ENCODE measurements at regions not wholly inside any gene's neighbourhood (a gene's known extent, or its start where the extent isn't known, plus 50 kb on each side); places are given as distances from the start of the nearest gene placed in this dataset.

DNA sequence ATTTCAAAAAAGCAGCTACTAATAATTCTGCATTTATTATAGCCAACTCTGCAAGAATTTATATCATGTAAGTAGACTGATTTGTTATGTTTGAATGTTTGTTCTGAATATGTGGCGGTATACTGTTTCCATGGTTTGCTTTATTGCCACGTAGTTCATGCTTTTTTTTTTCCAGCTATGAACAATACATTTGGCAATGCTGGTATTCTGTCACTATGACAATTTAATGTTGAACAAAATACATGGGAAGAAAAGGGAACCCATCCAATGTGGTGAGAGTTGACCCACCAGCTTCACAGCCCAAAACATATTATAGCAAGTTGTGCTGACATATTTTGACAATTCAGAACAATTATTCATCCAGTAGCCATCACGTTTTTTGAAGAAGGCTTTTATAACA, 145.6 kb downstream of the CCDC71L start:
- Histone ChIP-seq H3K27ac (no peak overlapping the region), H3K4me3 (no peak overlapping the region), H3K9me3 (no peaks in the 10 kb centered on the region), H3K27me3 (no peaks in the 10 kb centered on the region), H3K36me3 (no peaks in the 10 kb centered on the region), H3K4me1 (ENCODE audit: insufficient read depth) (no peaks in the 10 kb centered on the region)
- TF ChIP-seq, protein P1, sequence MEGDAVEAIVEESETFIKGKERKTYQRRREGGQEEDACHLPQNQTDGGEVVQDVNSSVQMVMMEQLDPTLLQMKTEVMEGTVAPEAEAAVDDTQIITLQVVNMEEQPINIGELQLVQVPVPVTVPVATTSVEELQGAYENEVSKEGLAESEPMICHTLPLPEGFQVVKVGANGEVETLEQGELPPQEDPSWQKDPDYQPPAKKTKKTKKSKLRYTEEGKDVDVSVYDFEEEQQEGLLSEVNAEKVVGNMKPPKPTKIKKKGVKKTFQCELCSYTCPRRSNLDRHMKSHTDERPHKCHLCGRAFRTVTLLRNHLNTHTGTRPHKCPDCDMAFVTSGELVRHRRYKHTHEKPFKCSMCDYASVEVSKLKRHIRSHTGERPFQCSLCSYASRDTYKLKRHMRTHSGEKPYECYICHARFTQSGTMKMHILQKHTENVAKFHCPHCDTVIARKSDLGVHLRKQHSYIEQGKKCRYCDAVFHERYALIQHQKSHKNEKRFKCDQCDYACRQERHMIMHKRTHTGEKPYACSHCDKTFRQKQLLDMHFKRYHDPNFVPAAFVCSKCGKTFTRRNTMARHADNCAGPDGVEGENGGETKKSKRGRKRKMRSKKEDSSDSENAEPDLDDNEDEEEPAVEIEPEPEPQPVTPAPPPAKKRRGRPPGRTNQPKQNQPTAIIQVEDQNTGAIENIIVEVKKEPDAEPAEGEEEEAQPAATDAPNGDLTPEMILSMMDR (IDR thresholded peaks at IDR 0.05) = no peak
- no peak for TF ChIP-seq POLR2A (IDR thresholded peaks at IDR 0.05)
- TF ChIP-seq EP300 (IDR thresholded peaks at IDR 0.05) = no peak
- WGBS, 3 donors = 62 to 73% (median 70%) methylated on average over 3 of the region's 3 CpGs
- DNase-seq = no peak
- intact Hi-C loops (cut with DNase I) = no loop called here

DNA sequence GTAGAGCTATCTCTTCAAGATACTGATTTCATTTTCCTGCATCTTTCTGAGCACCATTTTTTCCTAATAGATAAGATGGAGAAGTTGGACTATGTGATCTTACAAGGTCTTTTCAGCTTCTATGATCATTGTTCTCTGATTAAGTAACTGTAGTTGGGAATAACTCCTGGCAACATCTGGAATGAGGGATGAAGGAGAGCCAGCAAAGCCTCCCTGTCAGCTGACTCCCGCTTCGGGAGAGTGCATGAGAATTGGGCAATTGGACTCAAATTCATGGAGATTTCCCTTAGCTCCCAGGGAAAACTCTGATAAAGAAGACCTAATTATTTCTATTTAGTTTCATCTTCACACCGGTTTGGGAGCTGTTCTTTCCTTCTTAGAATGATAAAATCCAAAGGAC, 146.1 kb downstream of the CCDC71L start:
- WGBS, 3 donors = 17 to 30% (median 23%) methylated on average over 3 of the region's 3 CpGs
- DNase-seq = no peak
- intact Hi-C loops (cut with DNase I) = no loop called here

DNA sequence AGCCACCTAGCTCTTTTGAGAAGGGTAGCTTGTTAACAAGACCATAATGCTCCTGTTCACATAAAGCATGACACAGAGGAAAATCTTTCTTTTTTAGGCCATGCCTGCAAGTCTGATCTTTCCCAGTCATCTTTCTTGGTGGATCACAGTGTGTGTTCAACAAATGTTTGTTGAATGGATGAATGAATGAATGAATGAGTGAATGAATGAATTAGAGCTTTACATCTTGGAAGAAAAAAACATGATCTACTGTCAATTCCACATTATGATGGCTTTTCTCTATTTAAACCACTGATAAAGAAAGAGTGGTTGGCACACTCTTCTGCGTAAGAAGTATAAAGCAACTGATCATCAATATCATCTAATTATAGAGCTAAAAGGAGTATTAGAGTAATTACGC, 148.7 kb downstream of the CCDC71L start:
- no peaks in the 10 kb centered on the region for H3K27me3 ChIP-seq
- no peak for DNase-seq
- H3K27ac ChIP-seq = no peak overlapping the region
- intact Hi-C loops (cut with DNase I) = no loop called here
- WGBS, 3 donors = 94 to 95% (median 95%) methylated on average over 2 of the region's 2 CpGs
- no peaks in the 10 kb centered on the region for H3K9me3 ChIP-seq
- TF ChIP-seq, protein P1 (IDR thresholded peaks at IDR 0.05) = no peak
- no peak for TF ChIP-seq EP300 (IDR thresholded peaks at IDR 0.05)
- TF ChIP-seq POLR2A (IDR thresholded peaks at IDR 0.05) = no peak
- H3K36me3 ChIP-seq = no peaks in the 10 kb centered on the region
- H3K4me1 ChIP-seq (ENCODE audit: insufficient read depth) = no peaks in the 10 kb centered on the region
- no peak overlapping the region for H3K4me3 ChIP-seq

More for the DNA sequence above, 146.1 kb downstream of the CCDC71L start:
- H3K27ac ChIP-seq = no peak overlapping the region
- H3K36me3 ChIP-seq = no peaks in the 10 kb centered on the region
- H3K9me3 ChIP-seq = no peaks in the 10 kb centered on the region
- no peaks in the 10 kb centered on the region for H3K4me1 ChIP-seq (ENCODE audit: insufficient read depth)
- H3K27me3 ChIP-seq = no peaks in the 10 kb centered on the region
- H3K4me3 ChIP-seq = no peak overlapping the region
- TF ChIP-seq, protein P1 (IDR thresholded peaks at IDR 0.05) = no peak
- TF ChIP-seq EP300 (IDR thresholded peaks at IDR 0.05) (no peak), POLR2A (IDR thresholded peaks at IDR 0.05) (no peak)

DNA sequence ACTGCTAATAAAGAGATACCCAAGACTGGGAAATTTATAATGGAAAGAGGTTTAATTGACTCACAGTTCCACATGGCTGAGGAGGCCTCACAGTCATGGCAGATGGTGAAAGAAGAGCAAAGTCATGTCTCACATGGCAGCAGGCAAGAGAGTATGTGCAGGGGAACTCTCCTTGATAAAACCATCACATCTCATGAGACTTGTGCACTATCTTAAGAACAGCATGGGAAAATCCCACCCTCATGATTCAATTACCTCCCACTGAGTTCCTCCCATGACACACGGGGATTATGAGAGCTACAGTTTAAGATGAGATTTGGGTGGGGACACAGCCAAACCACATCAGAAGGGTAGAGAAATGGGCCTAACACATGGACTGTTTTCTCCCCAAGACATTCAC, 156.3 kb downstream of the CCDC71L start:
- H3K4me1 ChIP-seq (ENCODE audit: insufficient read depth) = no peaks in the 10 kb centered on the region
- no peak overlapping the region for H3K27ac ChIP-seq
- WGBS, 3 donors = 18 to 55% (median 41%) methylated on average over 1 of the region's 1 CpG
- intact Hi-C loops (cut with DNase I) = no loop called here
- no peaks in the 10 kb centered on the region for H3K27me3 ChIP-seq
- no peaks in the 10 kb centered on the region for H3K36me3 ChIP-seq
- no peak overlapping the region for H3K4me3 ChIP-seq
- DNase-seq = no peak
- H3K9me3 ChIP-seq = no peaks in the 10 kb centered on the region
- TF ChIP-seq EP300 (IDR thresholded peaks at IDR 0.05) (no peak), POLR2A (IDR thresholded peaks at IDR 0.05) (no peak)
- TF ChIP-seq, protein P1 (IDR thresholded peaks at IDR 0.05) = no peak

DNA sequence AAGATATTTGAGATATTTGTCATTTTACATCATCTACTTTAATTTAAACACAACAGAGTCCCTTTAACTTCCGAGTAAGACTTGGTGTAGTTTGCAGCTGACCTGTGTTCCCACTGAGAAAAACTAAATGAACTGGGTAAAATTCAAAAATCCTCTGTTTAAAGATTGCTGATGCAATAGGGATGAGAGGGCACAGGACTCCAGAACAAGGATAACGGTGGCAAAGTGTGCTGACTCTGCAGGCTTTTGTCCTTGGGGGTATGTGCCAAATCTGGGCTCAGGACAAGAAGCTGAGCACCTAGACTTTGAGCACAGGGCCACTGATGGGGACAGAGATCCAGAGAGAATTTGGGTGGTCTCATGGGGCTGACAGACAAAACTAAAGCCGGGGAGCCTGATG, 156.8 kb downstream of the CCDC71L start:
- WGBS, 3 donors = 65 to 81% (median 71%) methylated on average over 3 of the region's 3 CpGs
- Histone ChIP-seq H3K27ac (no peak overlapping the region), H3K27me3 (no peaks in the 10 kb centered on the region), H3K4me1 (ENCODE audit: insufficient read depth) (no peaks in the 10 kb centered on the region), H3K36me3 (no peaks in the 10 kb centered on the region), H3K9me3 (no peaks in the 10 kb centered on the region), H3K4me3 (no peak overlapping the region)
- TF ChIP-seq POLR2A (IDR thresholded peaks at IDR 0.05) (no peak), EP300 (IDR thresholded peaks at IDR 0.05) (no peak)
- TF ChIP-seq, protein P1 (IDR thresholded peaks at IDR 0.05) = no peak
- intact Hi-C loops (cut with DNase I) = no loop called here
- no peak for DNase-seq
